ENCODE measurements at regions not wholly inside any gene's neighbourhood (a gene's known extent, or its start where the extent isn't known, plus 50 kb on each side); places are given as distances from the start of the nearest gene placed in this dataset.

- TF ChIP-seq CTCF (IDR thresholded peaks at IDR 0.05): no peak
- no peak for TF ChIP-seq POLR2A (IDR thresholded peaks at IDR 0.05)
- TF ChIP-seq POLR2AphosphoS5 (IDR thresholded peaks at IDR 0.05): no peak
These were observed 124.6 kb upstream of the NGF start for GRCh38 chr1:115462566-115463076.
